Midbrain (tissue), 1 donor: ENCODE measurements at regions not wholly inside any gene's neighbourhood (a gene's known extent, or its start where the extent isn't known, plus 50 kb on each side); places are given as distances from the start of the nearest gene placed in this dataset.

ENCODE experiments used
- DNase-seq: peaks from one replicate; lab custom pipeline; 2025; lab: John Stamatoyannopoulos, UW

GRCh38 chr2:177342736-177343135 is 49.8 kb upstream of the AGPS start:
- DNase-seq: no peak
